OCI-LY3 (cell line): ENCODE measurements at regions not wholly inside any gene's neighbourhood (a gene's known extent, or its start where the extent isn't known, plus 50 kb on each side); places are given as distances from the start of the nearest gene placed in this dataset.
"Not testable (repeated sequence)": the region's sequence is repeated elsewhere in the genome, so short reads cannot be mapped to it uniquely, and the experiment has no call there.

ENCODE experiments used
- H2AFZ ChIP-seq: fragments of 200-600, 300-600 bp; shearing (Covaris generic); 2 replicates; pipeline ENCODE4 v1.6.0; 2014; ENCODE audit warnings: antibody characterized with exemption, low read depth, low read length
- H3K27ac ChIP-seq: fragments of 200-600, 300-600 bp; sonication (generic); 2 replicates; pipeline ENCODE4 v1.5.1; 2014; ENCODE audit warnings: mild to moderate bottlenecking, low read length, moderate library complexity, mixed read lengths
- H3K27me3 ChIP-seq: fragments of 200-600, 300-600 bp; sonication (generic); 2 replicates; pipeline ENCODE4 v1.6.1; 2014; ENCODE audit warnings: low read depth, low read length, mixed read lengths
- H3K36me3 ChIP-seq: fragments of 200-600, 300-600 bp; sonication (generic); replicated peaks from 2 replicates; pipeline ENCODE3; 2014; ENCODE audit warnings: low read depth, low read length, mixed read lengths
- H3K4me1 ChIP-seq: fragments of 300-600, 200-600 bp; sonication (generic); 2 replicates; pipeline ENCODE4 v1.6.1; 2014; ENCODE audit warnings: low read length, mixed read lengths
- H3K4me2 ChIP-seq: fragments of 200-600, 300-600 bp; sonication (generic); 2 replicates; pipeline ENCODE4 v1.6.1; 2014; ENCODE audit warnings: low read length, mixed read lengths
- H3K4me3 ChIP-seq: fragments of 300-600, 200-600 bp; sonication (generic); 2 replicates; pipeline ENCODE4 v1.5.1; 2014; ENCODE audit warnings: antibody characterized with exemption, mild to moderate bottlenecking, low read length, moderate library complexity
- H3K79me2 ChIP-seq: fragments of 300-600, 200-600 bp; shearing (Covaris generic); 2 replicates; pipeline ENCODE4 v1.6.1; 2014; ENCODE audit warnings: mild to moderate bottlenecking, low read length, mixed read lengths
- H3K9ac ChIP-seq: fragments of 300-600, 200-600 bp; shearing (Covaris generic); 2 replicates; pipeline ENCODE4 v1.6.0; 2014; ENCODE audit warnings: mild to moderate bottlenecking, low read length, moderate library complexity
- H3K9me3 ChIP-seq: fragments of 200-600, 300-600 bp; shearing (Covaris generic); 2 replicates; pipeline ENCODE4 v1.6.1; 2014; ENCODE audit warnings: low read length, mixed read lengths; ENCODE audit not compliant: insufficient read depth
- H4K20me1 ChIP-seq: fragments of 200-600, 300-600 bp; sonication (generic); 2 replicates; pipeline ENCODE4 v1.6.1; 2016; ENCODE audit warnings: low read length, mixed read lengths; ENCODE audit not compliant: insufficient read depth
- EZH2phosphoT487 ChIP-seq: fragments of 200-600 bp; shearing (Covaris generic); IDR thresholded peaks from 2 replicates; pipeline ENCODE4 v1.6.1; 2018; ENCODE audit warnings: antibody characterized with exemption, mixed run types, low read depth
- TF ChIP-seq, protein P1 (sequence below): fragments of 200-600, 300-600 bp; sonication (generic); IDR thresholded peaks from 2 replicates; pipeline ENCODE4 v1.5.1; 2014; ENCODE audit warnings: antibody characterized with exemption, low read length, low read depth

DNA sequence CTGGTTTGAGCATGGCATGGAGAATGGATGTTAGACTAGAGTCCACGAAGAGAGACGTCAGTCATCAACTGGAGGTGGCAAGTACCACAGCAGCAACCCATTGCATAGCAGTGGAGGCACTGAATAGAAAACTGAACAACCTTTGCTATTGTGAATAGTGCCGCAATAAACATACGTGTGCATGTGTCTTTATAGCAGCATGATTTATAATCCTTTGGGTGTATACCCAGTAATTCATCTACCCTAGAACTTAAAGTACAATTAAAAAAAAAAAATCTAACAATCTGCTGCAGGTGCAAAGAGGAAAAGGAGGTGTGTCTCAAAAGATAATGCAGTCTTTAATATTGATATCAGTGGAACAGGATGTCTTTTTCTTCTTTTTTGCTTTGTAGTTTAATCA is 443.4 kb upstream of the ISX start:
- TF ChIP-seq EZH2phosphoT487 = no peak
- TF ChIP-seq, protein P1, sequence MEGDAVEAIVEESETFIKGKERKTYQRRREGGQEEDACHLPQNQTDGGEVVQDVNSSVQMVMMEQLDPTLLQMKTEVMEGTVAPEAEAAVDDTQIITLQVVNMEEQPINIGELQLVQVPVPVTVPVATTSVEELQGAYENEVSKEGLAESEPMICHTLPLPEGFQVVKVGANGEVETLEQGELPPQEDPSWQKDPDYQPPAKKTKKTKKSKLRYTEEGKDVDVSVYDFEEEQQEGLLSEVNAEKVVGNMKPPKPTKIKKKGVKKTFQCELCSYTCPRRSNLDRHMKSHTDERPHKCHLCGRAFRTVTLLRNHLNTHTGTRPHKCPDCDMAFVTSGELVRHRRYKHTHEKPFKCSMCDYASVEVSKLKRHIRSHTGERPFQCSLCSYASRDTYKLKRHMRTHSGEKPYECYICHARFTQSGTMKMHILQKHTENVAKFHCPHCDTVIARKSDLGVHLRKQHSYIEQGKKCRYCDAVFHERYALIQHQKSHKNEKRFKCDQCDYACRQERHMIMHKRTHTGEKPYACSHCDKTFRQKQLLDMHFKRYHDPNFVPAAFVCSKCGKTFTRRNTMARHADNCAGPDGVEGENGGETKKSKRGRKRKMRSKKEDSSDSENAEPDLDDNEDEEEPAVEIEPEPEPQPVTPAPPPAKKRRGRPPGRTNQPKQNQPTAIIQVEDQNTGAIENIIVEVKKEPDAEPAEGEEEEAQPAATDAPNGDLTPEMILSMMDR = no peak
- H3K9me3 ChIP-seq = no peaks in the 10 kb centered on the region
- no peaks in the 10 kb centered on the region for H3K79me2 ChIP-seq
- no peak overlapping the region for H3K27ac ChIP-seq
- H3K4me3 ChIP-seq = no peak overlapping the region
- no peaks in the 10 kb centered on the region for H3K27me3 ChIP-seq
- H3K9ac ChIP-seq = no peak overlapping the region
- no peaks in the 10 kb centered on the region for H4K20me1 ChIP-seq
- H3K4me1 ChIP-seq = no peaks in the 10 kb centered on the region
- H2AFZ ChIP-seq = no peak overlapping the region
- no peak overlapping the region for H3K4me2 ChIP-seq
- H3K36me3 ChIP-seq = no peaks in the 10 kb centered on the region

DNA sequence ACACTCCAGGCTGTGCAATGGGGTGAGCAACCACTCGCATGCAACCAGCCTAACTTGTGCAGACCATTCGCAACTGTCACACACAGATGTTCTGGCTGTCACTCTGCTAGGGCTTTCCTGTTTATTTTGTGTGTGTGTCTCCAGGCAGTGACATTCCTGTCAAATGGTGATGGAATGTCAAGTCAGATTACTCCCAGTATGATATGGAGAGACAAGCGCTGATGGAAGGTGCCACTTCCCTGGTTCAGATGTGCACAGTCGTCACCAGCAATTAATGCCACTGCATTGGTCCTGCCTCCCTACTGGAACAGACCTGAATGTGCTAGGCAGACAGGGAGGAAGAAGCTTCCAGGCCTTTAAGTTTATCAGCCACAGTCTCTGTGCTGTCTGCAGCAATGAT is 442.4 kb upstream of the ISX start:
- Histone ChIP-seq H3K36me3 (no peaks in the 10 kb centered on the region), H3K79me2 (no peaks in the 10 kb centered on the region), H3K4me1 (no peaks in the 10 kb centered on the region), H3K27ac (no peak overlapping the region), H4K20me1 (no peaks in the 10 kb centered on the region), H3K9me3 (no peaks in the 10 kb centered on the region), H3K27me3 (no peaks in the 10 kb centered on the region), H3K4me3 (no peak overlapping the region), H2AFZ (no peak overlapping the region), H3K9ac (no peak overlapping the region), H3K4me2 (no peak overlapping the region)
- no peak for TF ChIP-seq EZH2phosphoT487
- TF ChIP-seq, protein P1 = no peak

DNA sequence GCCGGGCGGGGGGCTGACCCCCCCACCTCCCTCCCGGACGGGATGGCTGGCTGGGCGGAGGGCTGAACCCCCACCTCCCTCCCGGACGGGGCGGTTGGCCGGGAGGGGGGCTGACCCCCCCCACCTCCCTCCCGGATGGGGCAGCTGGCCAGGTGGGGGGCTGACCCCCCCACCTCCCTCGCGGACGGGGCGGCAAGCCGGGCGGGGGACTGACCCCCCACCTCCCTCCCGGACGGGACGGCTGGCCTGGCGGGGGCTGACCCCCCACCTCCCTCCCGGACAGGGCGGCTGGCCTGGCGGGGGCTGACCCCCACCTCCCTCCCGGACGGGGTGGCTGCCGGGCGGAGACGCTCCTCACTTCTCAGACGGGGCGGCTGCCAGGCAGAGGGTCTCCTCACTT is 440.1 kb upstream of the ISX start:
- H4K20me1 ChIP-seq, H3K27ac ChIP-seq, H3K79me2 ChIP-seq, H3K9me3 ChIP-seq, H2AFZ ChIP-seq, H3K4me1 ChIP-seq, H3K4me3 ChIP-seq, H3K27me3 ChIP-seq, H3K9ac ChIP-seq, H3K4me2 ChIP-seq, H3K36me3 ChIP-seq: not testable (repeated sequence)

DNA sequence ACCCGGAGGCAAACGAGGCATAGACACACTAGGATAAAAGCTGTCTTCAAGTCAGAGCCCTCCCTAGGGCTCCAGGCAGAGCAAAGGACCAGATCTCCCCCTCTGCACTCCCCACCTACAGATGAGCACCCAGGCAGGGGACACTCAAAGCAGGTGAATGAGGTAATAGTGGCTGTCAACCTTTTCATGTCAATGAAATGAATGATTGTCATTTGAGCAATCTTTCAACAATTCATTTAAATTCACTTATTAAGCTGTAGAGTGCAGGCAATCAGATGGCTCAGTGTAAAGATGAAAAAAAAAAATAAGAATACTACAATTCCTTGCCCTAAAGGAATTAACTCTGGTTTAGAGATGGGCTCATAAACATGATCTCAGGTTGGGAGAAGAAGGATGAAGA is 427.8 kb upstream of the ISX start:
- Histone ChIP-seq H3K4me2 (no peak overlapping the region), H4K20me1 (no peaks in the 10 kb centered on the region), H3K79me2 (no peaks in the 10 kb centered on the region), H3K4me3 (no peak overlapping the region), H3K4me1 (no peaks in the 10 kb centered on the region), H3K9me3 (no peaks in the 10 kb centered on the region), H2AFZ (no peak overlapping the region), H3K27me3 (peaks cover 8% of the 10 kb centered on the region; the same call in 1 of the 2 replicates), H3K9ac (no peak overlapping the region), H3K36me3 (no peaks in the 10 kb centered on the region), H3K27ac (no peak overlapping the region)
- no peak for TF ChIP-seq EZH2phosphoT487
- TF ChIP-seq, protein P1 = no peak

DNA sequence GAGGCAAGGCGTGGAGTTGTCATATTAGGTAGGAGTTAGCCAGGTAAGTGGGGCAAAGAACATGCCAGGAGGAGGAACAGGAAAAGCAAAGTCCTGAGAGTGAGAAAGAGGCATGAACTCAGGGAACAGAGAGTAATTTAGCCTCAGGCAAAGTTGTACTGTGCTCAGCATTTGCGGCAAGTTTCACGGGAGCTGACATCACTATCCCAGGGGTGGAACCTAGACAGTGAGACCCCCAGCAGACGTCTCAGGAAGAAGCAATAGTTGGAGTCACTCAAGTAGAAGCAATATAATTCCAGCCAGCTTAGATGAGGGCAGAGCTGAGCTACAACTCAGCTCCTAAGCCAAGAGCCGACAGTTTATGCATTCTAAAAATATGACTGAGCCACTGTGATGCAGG is 426.0 kb upstream of the ISX start:
- Histone ChIP-seq H3K4me2 (no peak overlapping the region), H3K36me3 (no peaks in the 10 kb centered on the region), H3K9ac (no peak overlapping the region)

More for the DNA sequence above, 426.0 kb upstream of the ISX start:
- Histone ChIP-seq H3K4me1 (0 out of 2 replicates have a peak, but pooled peaks cover 5% of the 10 kb centered on the region), H3K9me3 (no peaks in the 10 kb centered on the region), H3K4me3 (no peak overlapping the region), H2AFZ (no peak overlapping the region), H4K20me1 (no peaks in the 10 kb centered on the region), H3K27me3 (peaks cover 13% of the 10 kb centered on the region; the same call in 1 of the 2 replicates), H3K27ac (no peak overlapping the region), H3K79me2 (no peaks in the 10 kb centered on the region)
- no peak for TF ChIP-seq EZH2phosphoT487
- TF ChIP-seq, protein P1 = no peak
